GM23338 (cell line): ENCODE measurements at regions not wholly inside any gene's neighbourhood (a gene's known extent, or its start where the extent isn't known, plus 50 kb on each side); places are given as distances from the start of the nearest gene placed in this dataset.

Experiments
- ATAC-seq: fragments of 200-7000 bp; cut with Tn5 transposase; 3 replicates; pipeline ENCODE4 v1.9.1; 2020
- DNase-seq: peaks from one replicate; pipeline ENCODE4 v3.0.0-alpha.2; 2015; ENCODE audit warnings: low spot score
- H2AFZ ChIP-seq: fragments of 200-600 bp; sonication (generic); 2 replicates; pipeline ENCODE4 v1.8.0; 2016; ENCODE audit warnings: antibody characterized with exemption, mild to moderate bottlenecking, moderate library complexity
- H3F3A ChIP-seq: fragments of 200-600 bp; sonication (generic); replicated peaks from 2 replicates; pipeline ENCODE4 v1.8.0; 2017; ENCODE audit warnings: antibody characterized with exemption, mixed run types, low read depth
- H3K27ac ChIP-seq: fragments of 200-600 bp; sonication (generic); 2 replicates; pipeline ENCODE4 v1.6.1; 2016; ENCODE audit warnings: low read depth
- H3K27me3 ChIP-seq: fragments of 200-600 bp; sonication (generic); 2 replicates; pipeline ENCODE4 v1.8.0; 2016; ENCODE audit warnings: mild to moderate bottlenecking, mixed run types, moderate library complexity; ENCODE audit not compliant: insufficient read depth
- H3K36me3 ChIP-seq: fragments of 200-600 bp; sonication (generic); 2 replicates; pipeline ENCODE4 v1.8.0; 2016; ENCODE audit warnings: mild to moderate bottlenecking; ENCODE audit not compliant: insufficient read depth
- H3K4me1 ChIP-seq: fragments of 200-600 bp; sonication (generic); 2 replicates; pipeline ENCODE4 v1.8.0; 2016; ENCODE audit warnings: mild to moderate bottlenecking, moderate library complexity; ENCODE audit not compliant: insufficient read depth
- H3K4me2 ChIP-seq: fragments of 200-600 bp; sonication (generic); 2 replicates; pipeline ENCODE4 v1.7.1; 2017; ENCODE audit warnings: mixed run types
- H3K4me3 ChIP-seq: fragments of 200-600 bp; sonication (generic); 2 replicates; pipeline ENCODE4 v1.6.1; 2016; ENCODE audit warnings: mixed run types
- H3K79me2 ChIP-seq: fragments of 200-600 bp; sonication (generic); replicated peaks from 2 replicates; pipeline ENCODE4 v1.8.0; 2017; ENCODE audit warnings: mild to moderate bottlenecking; ENCODE audit not compliant: insufficient read depth
- H3K9me2 ChIP-seq: fragments of 200-600 bp; sonication (generic); 2 replicates; pipeline ENCODE4 v1.8.0; 2017; ENCODE audit not compliant: insufficient read depth
- H4K20me1 ChIP-seq: fragments of 200-600 bp; sonication (generic); replicated peaks from 2 replicates; pipeline ENCODE4 v1.8.0; 2017; ENCODE audit warnings: mild to moderate bottlenecking; ENCODE audit not compliant: insufficient read depth
- H3K27ac Mint-ChIP-seq: 2 replicates; pipeline ENCODE4 v1.8.0; 2020; ENCODE audit warnings: inconsistent platforms, mild to moderate bottlenecking, moderate library complexity, mixed read lengths
- H3K27me3 Mint-ChIP-seq: 3 replicates; pipeline ENCODE4 v1.8.0; 2022; ENCODE audit warnings: low read depth, mild to moderate bottlenecking, moderate library complexity, mixed read lengths, inconsistent platforms; ENCODE audit not compliant: insufficient read depth, poor library complexity
- H3K36me3 Mint-ChIP-seq: 3 replicates; pipeline ENCODE4 v1.8.0; 2021; ENCODE audit warnings: low read depth, mild to moderate bottlenecking, inconsistent platforms, moderate library complexity, mixed read lengths
- H3K4me1 Mint-ChIP-seq: 3 replicates; pipeline ENCODE4 v1.8.0; 2020; ENCODE audit warnings: mild to moderate bottlenecking, inconsistent platforms, mixed read lengths
- H3K4me3 Mint-ChIP-seq: 3 replicates; pipeline ENCODE4 v1.8.0; 2021; ENCODE audit warnings: moderate library complexity, mild to moderate bottlenecking, inconsistent platforms, mixed read lengths
- H3K9me3 Mint-ChIP-seq: 3 replicates; pipeline ENCODE4 v1.8.0; 2020; ENCODE audit warnings: moderate library complexity, mild to moderate bottlenecking, inconsistent platforms, mixed read lengths
- CREB1 ChIP-seq: fragments of 250-450 bp; sonication (Bioruptor Pico); IDR thresholded peaks from 2 replicates; pipeline ENCODE4 v1.5.0; 2020; ENCODE audit warnings: low read depth, mild to moderate bottlenecking, moderate library complexity
- ZNF331 ChIP-seq: fragments of 250-450 bp; sonication (Bioruptor Pico); IDR thresholded peaks from 2 replicates; pipeline ENCODE4 v1.5.0; 2020; ENCODE audit warnings: low read depth, mild to moderate bottlenecking, moderate library complexity
- ZNF462 ChIP-seq: fragments of 250-450 bp; sonication (Bioruptor Pico); IDR thresholded peaks from 2 replicates; pipeline ENCODE4 v1.5.0; 2020; ENCODE audit warnings: mild to moderate bottlenecking, moderate library complexity

- no peak for TF ChIP-seq ZNF462
- TF ChIP-seq ZNF331 (CRISPR knock-in tag), result no peak
Measured at GRCh38 chr18:44546954-44547353, 133.7 kb upstream of the SETBP1 start (continued).

GRCh38 chr18:44548291-44549221, 132.1 kb upstream of the SETBP1 start:
- no peaks in the 10 kb centered on the region for H3K79me2 ChIP-seq
- TF ChIP-seq CREB1 (CRISPR knock-in tag), result no peak
- H3K9me2 ChIP-seq, result peaks cover 8% of the 10 kb centered on the region
- no peak overlapping the region for H3K4me3 ChIP-seq
- no peak for ATAC-seq
- no peaks in the 10 kb centered on the region for H3K36me3 Mint-ChIP-seq
- H3K4me2 ChIP-seq, result no peak overlapping the region
- peak overlapping the region; percentile 14; the same call in 1 of the 2 replicates for H2AFZ ChIP-seq
- no peaks in the 10 kb centered on the region for H3K27me3 ChIP-seq
- no peaks in the 10 kb centered on the region for H3K27me3 Mint-ChIP-seq
- no peaks in the 10 kb centered on the region; the same call in 1 of the 2 replicates for H4K20me1 ChIP-seq
- no peaks in the 10 kb centered on the region for H3F3A ChIP-seq
- H3K4me1 ChIP-seq, result no peaks in the 10 kb centered on the region
- no peak overlapping the region for H3K4me3 Mint-ChIP-seq
- H3K4me1 Mint-ChIP-seq, result peaks cover 8% of the 10 kb centered on the region; the same call in 2 of the 3 replicates
- DNase-seq, result no peak
- no peaks in the 10 kb centered on the region for H3K9me3 Mint-ChIP-seq
- H3K27ac Mint-ChIP-seq, result no peak overlapping the region
- H3K36me3 ChIP-seq, result no peaks in the 10 kb centered on the region
- no peak overlapping the region for H3K27ac ChIP-seq
